ENCODE measurements at regions not wholly inside any gene's neighbourhood (a gene's known extent, or its start where the extent isn't known, plus 50 kb on each side); places are given as distances from the start of the nearest gene placed in this dataset.

GRCh38 chr14:49463146-49463545, 123.0 kb downstream of the RPS29 start:
- DNase-seq, result no peak

- peak; percentile 75 to 86 for DNase-seq
Measured at GRCh38 chr14:49461529-49462401, 124.4 kb downstream of the RPS29 start.

GRCh38 chr14:49460662-49461061, 125.5 kb downstream of the RPS29 start:
- no peak for DNase-seq

- no peak for DNase-seq
Measured at GRCh38 chr14:49456589-49456988, 129.6 kb downstream of the RPS29 start.

GRCh38 chr14:49451938-49452337, 134.2 kb downstream of the RPS29 start:
- DNase-seq, result no peak

GRCh38 chr14:49449749-49450148, 136.4 kb downstream of the RPS29 start:
- no peak for DNase-seq

- no peak for DNase-seq
Measured at GRCh38 chr14:49447540-49448107, 138.6 kb downstream of the RPS29 start.

GRCh38 chr14:49446801-49447200, 139.4 kb downstream of the RPS29 start:
- DNase-seq, result no peak

- DNase-seq, result no peak
Measured at GRCh38 chr14:49438256-49438770, 147.9 kb downstream of the RPS29 start.

GRCh38 chr14:49428076-49428475, 158.1 kb downstream of the RPS29 start:
- no peak for DNase-seq

GRCh38 chr14:49427117-49427516, 159.1 kb downstream of the RPS29 start:
- peak; percentile 73 to 83 for DNase-seq

GRCh38 chr14:49425921-49426320, 160.3 kb downstream of the RPS29 start:
- no peak for DNase-seq

- no peak for DNase-seq
Measured at GRCh38 chr14:49424436-49425331, 161.5 kb downstream of the RPS29 start.

GRCh38 chr14:49420201-49420600, 166.0 kb downstream of the RPS29 start:
- no peak for DNase-seq

GRCh38 chr14:49418789-49419188, 167.4 kb downstream of the RPS29 start:
- no peak for DNase-seq

GRCh38 chr14:49417790-49418189, 168.4 kb downstream of the RPS29 start:
- DNase-seq, result no peak

- DNase-seq, result no peak
Measured at GRCh38 chr14:49408187-49408933, 177.8 kb downstream of the RPS29 start.

GRCh38 chr14:49405291-49405690, 180.9 kb downstream of the RPS29 start:
- no peak for DNase-seq

- no peak for DNase-seq
Measured at GRCh38 chr14:49401373-49401772, 184.8 kb downstream of the RPS29 start.

GRCh38 chr14:49396801-49397200, 189.4 kb downstream of the RPS29 start:
- no peak for DNase-seq

GRCh38 chr14:49381778-49382177, 204.4 kb downstream of the RPS29 start:
- no peak for DNase-seq

- DNase-seq, result no peak
Measured at GRCh38 chr14:49367696-49368095, 218.5 kb downstream of the RPS29 start.

All from NCI-H524 (cell line).